ENCODE measurements at regions not wholly inside any gene's neighbourhood (a gene's known extent, or its start where the extent isn't known, plus 50 kb on each side); places are given as distances from the start of the nearest gene placed in this dataset.
"Not testable (repeated sequence)": the region's sequence is repeated elsewhere in the genome, so short reads cannot be mapped to it uniquely, and the experiment has no call there.

DNA sequence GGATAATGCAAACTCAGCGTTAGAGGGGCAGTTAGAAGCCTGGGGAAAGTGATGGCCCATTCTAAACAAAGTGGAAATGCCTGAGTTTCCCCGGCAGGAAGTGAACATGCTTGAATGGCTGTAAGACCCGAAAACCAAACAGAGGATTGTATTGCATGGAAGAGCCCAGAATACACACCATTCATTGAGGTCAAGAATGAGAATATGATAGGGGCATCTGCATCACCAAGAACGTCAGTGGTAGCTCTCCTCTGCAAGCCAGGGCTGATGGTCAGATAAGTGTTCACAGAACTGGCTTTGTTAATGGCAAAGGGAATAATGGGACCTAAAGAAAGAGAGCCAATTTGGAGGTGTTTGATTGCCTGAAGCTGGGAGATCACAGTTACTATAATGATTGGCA is 663.4 kb downstream of the KHDRBS2 start:
- TF ChIP-seq, protein P1, sequence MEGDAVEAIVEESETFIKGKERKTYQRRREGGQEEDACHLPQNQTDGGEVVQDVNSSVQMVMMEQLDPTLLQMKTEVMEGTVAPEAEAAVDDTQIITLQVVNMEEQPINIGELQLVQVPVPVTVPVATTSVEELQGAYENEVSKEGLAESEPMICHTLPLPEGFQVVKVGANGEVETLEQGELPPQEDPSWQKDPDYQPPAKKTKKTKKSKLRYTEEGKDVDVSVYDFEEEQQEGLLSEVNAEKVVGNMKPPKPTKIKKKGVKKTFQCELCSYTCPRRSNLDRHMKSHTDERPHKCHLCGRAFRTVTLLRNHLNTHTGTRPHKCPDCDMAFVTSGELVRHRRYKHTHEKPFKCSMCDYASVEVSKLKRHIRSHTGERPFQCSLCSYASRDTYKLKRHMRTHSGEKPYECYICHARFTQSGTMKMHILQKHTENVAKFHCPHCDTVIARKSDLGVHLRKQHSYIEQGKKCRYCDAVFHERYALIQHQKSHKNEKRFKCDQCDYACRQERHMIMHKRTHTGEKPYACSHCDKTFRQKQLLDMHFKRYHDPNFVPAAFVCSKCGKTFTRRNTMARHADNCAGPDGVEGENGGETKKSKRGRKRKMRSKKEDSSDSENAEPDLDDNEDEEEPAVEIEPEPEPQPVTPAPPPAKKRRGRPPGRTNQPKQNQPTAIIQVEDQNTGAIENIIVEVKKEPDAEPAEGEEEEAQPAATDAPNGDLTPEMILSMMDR (IDR thresholded peaks at IDR 0.05; ENCODE audit: insufficient read depth in 1 of 2, low read depth in 1 of 2, low read length in 1 of 2, severe bottlenecking in 1 of 2, unreplicated experiment in 1 of 2): no peak

GRCh38 chr6:61614119-61614518 is 671.9 kb downstream of the KHDRBS2 start:
- no peaks in the 10 kb centered on the region for H3K9me3 ChIP-seq
- intact Hi-C loops (cut with micrococcal nuclease; ENCODE audit: unreplicated experiment): no loop called here
- no peak overlapping the region for H3K4me3 Mint-ChIP-seq (ENCODE audit: unreplicated experiment)
- H3K4me1 ChIP-seq: no peaks in the 10 kb centered on the region
- TF ChIP-seq, protein P1 (IDR thresholded peaks at IDR 0.05; ENCODE audit: insufficient read depth in 1 of 2, low read depth in 1 of 2, low read length in 1 of 2, severe bottlenecking in 1 of 2, unreplicated experiment in 1 of 2): no peak
- no peak for DNase-seq
- no peaks in the 10 kb centered on the region for H3K9me3 Mint-ChIP-seq (ENCODE audit: unreplicated experiment)
- H3K27ac Mint-ChIP-seq (ENCODE audit: unreplicated experiment): no peak overlapping the region
- no peaks in the 10 kb centered on the region for H3K4me1 Mint-ChIP-seq (ENCODE audit: low read depth, unreplicated experiment)
- H3K27me3 Mint-ChIP-seq (ENCODE audit: insufficient read depth, unreplicated experiment): no peaks in the 10 kb centered on the region
- H3K36me3 ChIP-seq (ENCODE audit: control insufficient read depth, insufficient read depth, low read length): no peaks in the 10 kb centered on the region
- BruUV-seq (replicated peaks): no TSS peak
- ChIA-PET CTCF (no interaction called here), POLR2A (no interaction called here)
- no peaks in the 10 kb centered on the region for H3K36me3 Mint-ChIP-seq (ENCODE audit: insufficient read depth, unreplicated experiment)
- no peak overlapping the region for H3K4me3 ChIP-seq (ENCODE audit: low read depth, low read length)
- no peaks in the 10 kb centered on the region for H3K27me3 ChIP-seq (replicated peaks; ENCODE audit: control insufficient read depth, insufficient read depth, low read length)

More for the DNA sequence above, 663.4 kb downstream of the KHDRBS2 start:
- Mint-ChIP-seq H3K9me3 (ENCODE audit: unreplicated experiment) (peaks cover 9% of the 10 kb centered on the region), H3K27me3 (ENCODE audit: insufficient read depth, unreplicated experiment) (peaks cover 4% of the 10 kb centered on the region), H3K36me3 (ENCODE audit: insufficient read depth, unreplicated experiment) (no peaks in the 10 kb centered on the region), H3K4me3 (ENCODE audit: unreplicated experiment) (no peak overlapping the region), H3K4me1 (ENCODE audit: low read depth, unreplicated experiment) (no peaks in the 10 kb centered on the region), H3K27ac (ENCODE audit: unreplicated experiment) (no peak overlapping the region)
- Histone ChIP-seq H3K4me3 (ENCODE audit: low read depth, low read length) (no peak overlapping the region), H3K27me3 (replicated peaks; ENCODE audit: control insufficient read depth, insufficient read depth, low read length) (no peaks in the 10 kb centered on the region), H3K9me3 (no peaks in the 10 kb centered on the region), H3K4me1 (no peaks in the 10 kb centered on the region), H3K36me3 (ENCODE audit: control insufficient read depth, insufficient read depth, low read length) (no peaks in the 10 kb centered on the region)
- intact Hi-C loops (cut with micrococcal nuclease; ENCODE audit: unreplicated experiment): no loop called here
- DNase-seq: no peak
- ChIA-PET POLR2A (no interaction called here), CTCF (no interaction called here)
- BruUV-seq (replicated peaks): no TSS peak

DNA sequence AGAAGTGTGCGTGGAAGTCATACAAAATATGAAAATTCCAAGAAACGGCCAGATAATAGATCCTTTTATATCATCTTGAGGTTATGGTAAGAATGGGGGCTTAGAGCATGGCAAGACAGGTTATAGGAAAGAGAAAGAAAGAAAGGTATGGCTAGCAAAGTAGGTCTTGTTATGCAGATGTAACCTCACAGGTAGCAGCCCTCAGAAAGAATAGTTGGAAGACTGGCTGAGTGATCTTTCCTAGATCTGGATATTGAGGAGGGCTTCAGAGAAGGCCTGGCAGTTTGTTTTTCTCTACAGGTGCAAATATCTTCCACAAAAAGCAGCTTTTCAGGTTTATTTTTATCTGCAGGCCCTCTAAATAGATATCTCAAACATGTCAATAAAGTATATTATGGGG is 679.5 kb downstream of the KHDRBS2 start:
- Histone ChIP-seq H3K27me3 (replicated peaks; ENCODE audit: control insufficient read depth, insufficient read depth, low read length) (no peaks in the 10 kb centered on the region), H3K4me3 (ENCODE audit: low read depth, low read length) (no peak overlapping the region), H3K4me1 (no peaks in the 10 kb centered on the region), H3K9me3 (no peaks in the 10 kb centered on the region), H3K36me3 (ENCODE audit: control insufficient read depth, insufficient read depth, low read length) (no peaks in the 10 kb centered on the region)
- H3K9me3 Mint-ChIP-seq (ENCODE audit: unreplicated experiment): peaks cover 49% of the 10 kb centered on the region
- H3K27ac Mint-ChIP-seq (ENCODE audit: unreplicated experiment): no peak overlapping the region
- no TSS peak for BruUV-seq (replicated peaks)
- no peaks in the 10 kb centered on the region for H3K4me1 Mint-ChIP-seq (ENCODE audit: low read depth, unreplicated experiment)
- no peak for DNase-seq
- H3K36me3 Mint-ChIP-seq (ENCODE audit: insufficient read depth, unreplicated experiment): no peaks in the 10 kb centered on the region
- ChIA-PET CTCF (no interaction called here), POLR2A (no interaction called here)
- no peak overlapping the region for H3K4me3 Mint-ChIP-seq (ENCODE audit: unreplicated experiment)
- TF ChIP-seq, protein P1 (IDR thresholded peaks at IDR 0.05; ENCODE audit: insufficient read depth in 1 of 2, low read depth in 1 of 2, low read length in 1 of 2, severe bottlenecking in 1 of 2, unreplicated experiment in 1 of 2): no peak
- no peaks in the 10 kb centered on the region for H3K27me3 Mint-ChIP-seq (ENCODE audit: insufficient read depth, unreplicated experiment)
- intact Hi-C loops (cut with micrococcal nuclease; ENCODE audit: unreplicated experiment): no loop called here

GRCh38 chr6:61605851-61606250 is 680.2 kb downstream of the KHDRBS2 start:
- H3K27ac Mint-ChIP-seq (ENCODE audit: unreplicated experiment); H3K4me1 ChIP-seq; H3K36me3 ChIP-seq (ENCODE audit: control insufficient read depth, insufficient read depth, low read length); H3K4me3 ChIP-seq (ENCODE audit: low read depth, low read length); H3K27me3 Mint-ChIP-seq (ENCODE audit: insufficient read depth, unreplicated experiment); intact Hi-C loops (cut with micrococcal nuclease; ENCODE audit: unreplicated experiment); DNase-seq; H3K36me3 Mint-ChIP-seq (ENCODE audit: insufficient read depth, unreplicated experiment); POLR2A ChIA-PET; H3K4me3 Mint-ChIP-seq (ENCODE audit: unreplicated experiment); H3K9me3 ChIP-seq; CTCF ChIA-PET; H3K27me3 ChIP-seq (replicated peaks; ENCODE audit: control insufficient read depth, insufficient read depth, low read length); H3K4me1 Mint-ChIP-seq (ENCODE audit: low read depth, unreplicated experiment); BruUV-seq (replicated peaks): not testable (repeated sequence)
- H3K9me3 Mint-ChIP-seq (ENCODE audit: unreplicated experiment): peaks cover 55% of the 10 kb centered on the region

DNA sequence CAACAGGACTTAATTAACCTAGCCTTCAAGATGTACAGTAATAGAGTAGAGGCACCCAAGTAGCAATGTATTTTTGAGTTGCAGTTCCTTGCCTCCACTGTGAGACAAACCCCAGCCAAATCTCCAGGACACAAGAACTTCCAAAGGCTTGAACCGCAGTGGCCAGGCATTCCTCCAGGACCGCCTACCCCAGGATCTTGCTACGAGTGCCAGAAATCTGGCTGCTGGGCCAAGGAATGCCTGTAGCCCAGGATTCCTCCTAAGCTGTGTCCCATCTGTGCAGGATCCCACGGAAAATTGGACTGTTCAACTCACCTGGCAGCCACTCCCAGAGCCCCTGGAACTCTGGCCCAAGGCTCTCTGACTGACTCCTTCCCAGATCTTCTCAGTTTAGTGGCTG is 683.9 kb downstream of the KHDRBS2 start:
- intact Hi-C loops (cut with micrococcal nuclease; ENCODE audit: unreplicated experiment); H3K4me1 ChIP-seq; POLR2A ChIA-PET; H3K4me3 ChIP-seq (ENCODE audit: low read depth, low read length); H3K9me3 ChIP-seq; H3K4me1 Mint-ChIP-seq (ENCODE audit: low read depth, unreplicated experiment); H3K27me3 Mint-ChIP-seq (ENCODE audit: insufficient read depth, unreplicated experiment); CTCF ChIA-PET; H3K27me3 ChIP-seq (replicated peaks; ENCODE audit: control insufficient read depth, insufficient read depth, low read length); H3K27ac Mint-ChIP-seq (ENCODE audit: unreplicated experiment); H3K36me3 ChIP-seq (ENCODE audit: control insufficient read depth, insufficient read depth, low read length); H3K36me3 Mint-ChIP-seq (ENCODE audit: insufficient read depth, unreplicated experiment); DNase-seq; BruUV-seq (replicated peaks); H3K4me3 Mint-ChIP-seq (ENCODE audit: unreplicated experiment): not testable (repeated sequence)
- peaks cover 58% of the 10 kb centered on the region for H3K9me3 Mint-ChIP-seq (ENCODE audit: unreplicated experiment)
